ENCODE measurements at regions not wholly inside any gene's neighbourhood (a gene's known extent, or its start where the extent isn't known, plus 50 kb on each side); places are given as distances from the start of the nearest gene placed in this dataset.
"Not testable (repeated sequence)": the region's sequence is repeated elsewhere in the genome, so short reads cannot be mapped to it uniquely, and the experiment has no call there.

DNA sequence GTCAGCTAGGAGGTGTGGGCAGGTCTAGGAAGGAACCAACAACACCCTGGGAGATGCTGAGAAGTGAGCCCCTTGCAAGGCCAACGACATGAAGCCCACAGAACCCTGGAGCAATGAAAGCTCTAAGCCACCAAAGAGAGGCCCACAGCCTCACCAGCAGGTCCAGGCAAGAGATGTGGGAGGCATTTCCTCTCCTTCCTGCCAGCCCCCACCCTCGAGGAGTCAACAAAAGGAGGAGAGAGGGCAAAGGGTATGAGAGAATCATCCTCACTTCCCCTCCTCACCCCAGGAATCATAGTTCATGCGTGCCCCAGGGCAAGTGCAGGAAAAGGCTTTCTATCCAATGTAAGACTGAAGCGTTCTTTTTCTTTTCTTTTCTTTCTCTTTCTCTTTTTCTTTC, 195.8 kb downstream of the SHQ1 start:
- Mint-ChIP-seq H3K4me1 (ENCODE audit: low read depth) (peaks cover 4% of the 10 kb centered on the region), H3K9me3 (peaks cover 6% of the 10 kb centered on the region), H3K27me3 (ENCODE audit: low read depth) (peaks cover 3% of the 10 kb centered on the region), H3K27ac (no peak overlapping the region), H3K36me3 (ENCODE audit: low read depth) (no peaks in the 10 kb centered on the region), H3K4me3 (no peak overlapping the region)
- no peak for DNase-seq (ENCODE audit: low spot score)

DNA sequence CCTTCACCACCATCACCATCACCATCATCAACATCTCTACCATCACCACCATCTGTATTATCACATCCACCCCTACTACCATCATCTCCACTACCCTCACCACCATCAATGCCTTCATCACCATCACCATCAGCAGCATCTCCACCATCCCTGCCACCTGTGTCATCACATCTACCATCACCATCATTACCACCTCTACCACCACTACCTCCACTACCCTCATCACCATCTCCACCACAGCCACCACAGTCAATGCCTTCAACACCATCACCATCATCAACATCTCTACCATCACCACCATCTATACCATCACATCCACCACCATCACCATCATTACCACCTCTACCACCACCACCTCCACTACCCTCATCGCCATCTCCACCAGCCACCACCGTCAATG, 196.7 kb downstream of the SHQ1 start:
- H3K27ac Mint-ChIP-seq, result no peak overlapping the region
- H3K4me1 Mint-ChIP-seq (ENCODE audit: low read depth), result peaks cover 3% of the 10 kb centered on the region
- no peaks in the 10 kb centered on the region for H3K36me3 Mint-ChIP-seq (ENCODE audit: low read depth)
- no peak for DNase-seq (ENCODE audit: low spot score)
- peaks cover 6% of the 10 kb centered on the region for H3K9me3 Mint-ChIP-seq
- H3K4me3 Mint-ChIP-seq, result no peak overlapping the region
- peaks cover 3% of the 10 kb centered on the region for H3K27me3 Mint-ChIP-seq (ENCODE audit: low read depth)

DNA sequence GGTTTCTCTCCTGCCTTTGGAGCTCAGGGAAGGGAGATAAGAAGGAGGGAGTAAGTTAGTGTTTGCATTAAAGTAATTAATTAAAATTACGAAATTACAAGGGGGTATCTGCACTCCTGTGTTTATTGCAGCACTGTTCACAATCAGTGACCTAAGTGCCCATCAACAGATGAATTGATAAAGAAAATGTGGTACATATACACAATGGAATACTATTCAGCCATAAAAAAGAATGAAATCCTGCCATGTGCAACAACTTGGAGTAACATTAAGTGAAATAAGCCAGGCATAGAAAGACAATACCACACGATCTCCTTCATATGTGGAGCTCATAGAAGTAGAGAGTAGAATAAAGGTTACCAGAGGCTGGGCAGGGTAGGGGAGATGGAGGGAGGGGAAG, 202.0 kb downstream of the SHQ1 start:
- no peak overlapping the region for H3K27ac Mint-ChIP-seq
- no peak for DNase-seq (ENCODE audit: low spot score)
- peaks cover 3% of the 10 kb centered on the region for H3K4me1 Mint-ChIP-seq (ENCODE audit: low read depth)
- H3K36me3 Mint-ChIP-seq (ENCODE audit: low read depth), result no peaks in the 10 kb centered on the region
- H3K9me3 Mint-ChIP-seq, result peaks cover under 1% of the 10 kb centered on the region
- H3K27me3 Mint-ChIP-seq (ENCODE audit: low read depth), result no peaks in the 10 kb centered on the region
- no peak overlapping the region for H3K4me3 Mint-ChIP-seq

DNA sequence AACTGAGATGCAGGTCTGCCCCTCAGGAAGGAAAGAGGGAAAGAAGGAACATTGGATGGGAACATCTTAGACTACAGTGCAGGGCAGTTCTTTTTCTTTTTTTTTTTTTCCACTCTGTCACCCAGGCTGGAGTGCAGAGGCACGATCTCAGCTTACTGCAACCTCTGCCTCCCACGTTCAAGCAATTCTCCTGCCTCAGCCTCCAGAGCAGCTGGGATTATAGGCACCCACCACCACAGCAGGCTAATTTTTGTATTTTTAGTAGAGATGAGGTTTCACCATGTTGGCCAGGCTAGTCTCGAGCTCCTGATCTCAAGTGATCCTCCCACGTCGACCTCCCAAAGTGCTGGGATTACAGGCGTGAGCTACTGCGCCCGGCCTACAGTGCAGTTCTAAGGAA, 204.6 kb downstream of the SHQ1 start:
- not testable (repeated sequence) for H3K4me3 Mint-ChIP-seq; DNase-seq (ENCODE audit: low spot score); H3K4me1 Mint-ChIP-seq (ENCODE audit: low read depth); H3K27ac Mint-ChIP-seq; H3K27me3 Mint-ChIP-seq (ENCODE audit: low read depth); H3K9me3 Mint-ChIP-seq; H3K36me3 Mint-ChIP-seq (ENCODE audit: low read depth)

DNA sequence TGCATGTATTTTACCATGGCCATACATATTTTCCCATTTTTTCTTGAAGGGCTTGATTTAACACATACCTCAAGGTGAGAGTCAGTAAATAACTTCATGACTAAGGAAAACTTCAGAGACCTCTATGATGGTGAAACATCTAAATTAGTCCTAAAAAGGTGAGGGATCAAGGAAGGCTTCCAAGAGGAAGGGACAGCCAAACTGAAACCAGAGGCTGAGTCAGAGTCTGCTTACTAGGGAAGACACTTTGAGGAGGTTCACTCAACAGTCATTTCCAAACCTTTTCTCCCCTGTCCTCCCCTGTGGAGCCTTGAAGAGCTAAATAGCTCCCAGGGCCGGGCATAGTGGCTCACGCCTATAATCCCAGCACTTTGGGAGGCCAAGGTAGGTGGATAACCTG, 206.6 kb downstream of the SHQ1 start:
- Mint-ChIP-seq H3K9me3 (no peaks in the 10 kb centered on the region), H3K27ac (no peak overlapping the region), H3K36me3 (ENCODE audit: low read depth) (no peaks in the 10 kb centered on the region), H3K4me1 (ENCODE audit: low read depth) (peaks cover 11% of the 10 kb centered on the region), H3K4me3 (no peak overlapping the region), H3K27me3 (ENCODE audit: low read depth) (no peaks in the 10 kb centered on the region)
- DNase-seq (ENCODE audit: low spot score), result no peak

DNA sequence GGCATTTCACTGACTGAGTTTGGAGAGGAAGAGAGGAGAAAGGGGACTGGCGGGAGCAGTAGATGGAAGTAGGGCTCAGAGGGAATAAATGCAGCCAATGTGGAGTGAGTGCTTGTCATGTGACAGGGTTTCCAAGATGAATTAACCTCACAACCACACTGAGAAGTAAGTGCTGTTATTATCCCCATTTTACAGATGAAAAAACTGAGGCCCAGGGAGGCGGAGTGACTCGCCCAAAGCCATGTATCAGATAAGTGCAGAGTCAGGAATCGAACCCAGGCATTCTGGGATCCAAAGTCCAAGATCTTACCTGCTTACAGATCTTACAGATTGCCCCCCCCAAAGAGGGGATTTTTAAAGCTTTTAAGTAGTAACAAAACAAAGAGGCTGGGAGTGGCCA, 207.2 kb downstream of the SHQ1 start:
- H3K27ac Mint-ChIP-seq, result no peak overlapping the region
- no peaks in the 10 kb centered on the region for H3K36me3 Mint-ChIP-seq (ENCODE audit: low read depth)
- no peaks in the 10 kb centered on the region for H3K9me3 Mint-ChIP-seq
- peaks cover 11% of the 10 kb centered on the region for H3K4me1 Mint-ChIP-seq (ENCODE audit: low read depth)
- H3K27me3 Mint-ChIP-seq (ENCODE audit: low read depth), result no peaks in the 10 kb centered on the region
- no peak for DNase-seq (ENCODE audit: low spot score)
- H3K4me3 Mint-ChIP-seq, result no peak overlapping the region

DNA sequence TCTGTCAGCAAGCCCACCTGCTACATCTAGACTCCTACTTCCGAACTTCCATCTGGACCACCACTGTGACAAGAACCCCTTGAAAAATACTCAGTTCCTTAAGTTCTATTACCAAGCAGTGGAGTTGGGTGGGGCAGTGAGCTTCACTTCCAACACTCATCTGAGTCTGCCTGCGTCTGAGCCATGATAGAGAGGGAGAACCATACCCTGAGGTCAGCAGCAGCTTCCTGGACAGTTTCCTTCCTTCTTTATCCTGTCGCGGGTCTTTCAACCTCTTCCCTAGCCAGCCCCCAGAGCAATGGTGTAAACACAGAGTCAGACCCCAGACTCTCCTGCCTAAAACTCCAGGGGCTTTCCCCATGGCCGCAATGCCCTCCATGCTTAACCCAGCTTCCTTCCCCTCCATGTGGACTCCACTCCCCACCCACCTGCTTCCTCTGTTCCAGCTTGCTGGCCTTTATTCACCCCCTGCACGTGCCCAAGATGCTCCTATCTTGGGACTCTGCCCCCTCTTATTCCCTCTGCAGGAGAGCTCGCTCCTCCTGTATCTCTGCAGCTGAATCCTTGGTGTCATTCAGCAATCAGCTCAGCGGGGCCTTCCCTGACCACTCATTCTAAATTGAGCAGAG, 211.2 kb downstream of the SHQ1 start:
- H3K27me3 Mint-ChIP-seq (ENCODE audit: low read depth), result no peaks in the 10 kb centered on the region
- DNase-seq (ENCODE audit: low spot score), result no peak
- no peaks in the 10 kb centered on the region for H3K36me3 Mint-ChIP-seq (ENCODE audit: low read depth)
- H3K4me1 Mint-ChIP-seq (ENCODE audit: low read depth), result peaks cover 26% of the 10 kb centered on the region
- peaks cover 3% of the 10 kb centered on the region for H3K9me3 Mint-ChIP-seq
- no peak overlapping the region for H3K27ac Mint-ChIP-seq
- no peak overlapping the region for H3K4me3 Mint-ChIP-seq

DNA sequence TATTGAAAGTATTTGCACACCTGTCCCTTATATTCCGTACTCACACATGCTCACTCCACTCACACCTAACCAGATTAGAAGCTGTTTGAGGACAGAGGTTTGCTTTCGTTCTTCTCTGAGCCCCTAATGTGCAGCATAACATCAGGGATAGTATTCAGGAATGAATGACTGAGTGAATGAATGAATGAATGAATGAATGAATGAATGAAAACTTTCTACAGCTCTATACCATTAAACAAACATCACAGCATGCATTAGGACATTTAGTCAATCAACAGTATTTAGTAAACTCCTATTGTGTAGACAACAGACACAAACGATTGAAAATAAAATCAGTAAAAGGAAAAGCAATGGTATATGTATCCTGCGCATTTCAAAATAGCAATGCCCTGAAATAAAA, 212.7 kb downstream of the SHQ1 start:
- Mint-ChIP-seq H3K27me3 (ENCODE audit: low read depth) (no peaks in the 10 kb centered on the region), H3K4me3 (no peak overlapping the region), H3K36me3 (ENCODE audit: low read depth) (no peaks in the 10 kb centered on the region), H3K4me1 (ENCODE audit: low read depth) (peaks cover 23% of the 10 kb centered on the region), H3K27ac (no peak overlapping the region), H3K9me3 (peaks cover 7% of the 10 kb centered on the region)
- DNase-seq (ENCODE audit: low spot score), result no peak

DNA sequence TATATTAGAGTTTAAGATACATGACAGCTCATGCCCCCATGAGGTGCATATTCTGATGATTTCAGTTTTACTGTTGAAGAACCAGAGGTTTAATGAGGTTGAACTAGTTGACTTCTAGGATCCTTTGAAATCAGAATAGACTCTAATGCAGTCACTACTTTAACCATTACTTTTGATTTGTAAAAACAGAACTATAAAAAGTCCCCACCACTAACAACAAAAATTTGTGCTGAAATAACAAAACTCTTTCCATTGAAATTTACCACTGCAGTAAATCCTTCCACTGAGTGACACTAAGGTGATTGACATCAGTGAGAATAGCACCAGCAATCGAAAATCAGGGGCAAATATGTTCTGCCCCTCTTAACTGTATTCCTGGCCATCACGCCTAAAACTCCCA, 214.1 kb downstream of the SHQ1 start:
- Mint-ChIP-seq H3K27ac (peak overlapping the region; percentile 21), H3K9me3 (peaks cover 7% of the 10 kb centered on the region), H3K27me3 (ENCODE audit: low read depth) (no peaks in the 10 kb centered on the region), H3K4me1 (ENCODE audit: low read depth) (peaks cover 30% of the 10 kb centered on the region), H3K4me3 (no peak overlapping the region), H3K36me3 (ENCODE audit: low read depth) (no peaks in the 10 kb centered on the region)
- peak; percentile 21 for DNase-seq (ENCODE audit: low spot score)

DNA sequence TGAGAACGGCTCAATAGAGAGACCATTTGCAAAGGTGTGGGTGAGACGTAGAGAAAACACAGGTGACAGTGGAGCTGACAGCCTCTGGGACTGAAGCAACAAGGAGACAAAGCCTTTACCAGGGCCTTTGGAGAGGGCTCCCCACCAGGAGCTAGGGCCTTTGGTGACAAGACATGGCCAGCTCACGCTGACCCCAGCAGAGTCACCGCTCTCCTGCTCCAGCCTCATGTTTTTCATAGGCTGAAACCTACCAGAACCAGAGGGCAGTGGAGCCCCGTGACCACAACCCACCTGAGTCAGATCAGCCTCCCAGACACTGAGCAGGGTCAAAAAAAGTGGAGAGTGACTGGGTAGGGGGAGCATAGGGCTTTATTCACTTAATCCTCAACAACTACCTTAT, 214.7 kb downstream of the SHQ1 start:
- no peaks in the 10 kb centered on the region for H3K36me3 Mint-ChIP-seq (ENCODE audit: low read depth)
- H3K4me1 Mint-ChIP-seq (ENCODE audit: low read depth), result peaks cover 36% of the 10 kb centered on the region
- DNase-seq (ENCODE audit: low spot score), result peak; percentile 58
- H3K9me3 Mint-ChIP-seq, result peaks cover 7% of the 10 kb centered on the region
- no peaks in the 10 kb centered on the region for H3K27me3 Mint-ChIP-seq (ENCODE audit: low read depth)
- H3K4me3 Mint-ChIP-seq, result no peak overlapping the region
- H3K27ac Mint-ChIP-seq, result peak overlapping the region; percentile 19

DNA sequence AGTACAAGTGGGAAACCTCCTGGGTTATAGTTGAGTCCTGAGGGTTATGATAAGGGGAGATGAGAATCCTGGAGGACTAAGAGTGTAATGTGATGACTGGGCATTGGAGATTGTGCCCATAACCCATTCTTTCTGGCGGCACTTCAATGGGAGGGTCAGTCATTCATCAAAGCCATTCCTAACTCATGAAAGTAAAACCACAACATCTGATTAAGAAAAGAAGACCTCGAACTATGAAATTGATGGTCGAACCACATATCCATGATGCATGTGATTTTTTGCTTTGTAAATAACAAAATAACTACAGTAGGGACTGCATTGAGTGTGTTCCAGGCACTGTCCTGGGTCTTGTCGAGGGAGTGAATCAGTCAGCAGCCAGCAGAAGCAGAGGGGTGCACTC, 215.1 kb downstream of the SHQ1 start:
- Mint-ChIP-seq H3K36me3 (ENCODE audit: low read depth) (no peaks in the 10 kb centered on the region), H3K9me3 (peaks cover 7% of the 10 kb centered on the region), H3K27me3 (ENCODE audit: low read depth) (no peaks in the 10 kb centered on the region), H3K27ac (peak overlapping the region; percentile 19), H3K4me1 (ENCODE audit: low read depth) (peaks cover 40% of the 10 kb centered on the region), H3K4me3 (no peak overlapping the region)
- no peak for DNase-seq (ENCODE audit: low spot score)

DNA sequence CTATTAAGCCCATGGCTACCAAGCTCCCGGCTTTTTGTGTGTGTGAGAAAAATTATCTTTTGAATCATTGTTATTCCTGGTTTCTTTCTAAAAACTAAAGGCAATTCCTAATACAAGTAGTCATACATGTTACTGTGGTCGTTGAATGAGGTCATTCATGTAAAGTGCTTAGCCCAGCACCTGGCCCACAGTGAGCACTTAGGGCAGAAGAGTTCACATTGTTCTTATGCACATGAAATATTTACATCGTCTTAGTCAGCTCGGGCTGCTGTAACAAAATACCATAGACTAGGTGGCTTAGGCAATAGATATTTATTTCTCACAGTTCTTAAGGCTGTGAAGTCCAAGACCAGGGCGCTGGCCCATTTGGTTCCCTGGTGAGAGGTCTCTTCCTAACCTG, 216.1 kb downstream of the SHQ1 start:
- Mint-ChIP-seq H3K36me3 (ENCODE audit: low read depth) (no peaks in the 10 kb centered on the region), H3K4me3 (no peak overlapping the region), H3K27me3 (ENCODE audit: low read depth) (no peaks in the 10 kb centered on the region), H3K27ac (no peak overlapping the region), H3K4me1 (ENCODE audit: low read depth) (peaks cover 44% of the 10 kb centered on the region), H3K9me3 (peaks cover 7% of the 10 kb centered on the region)
- no peak for DNase-seq (ENCODE audit: low spot score)

DNA sequence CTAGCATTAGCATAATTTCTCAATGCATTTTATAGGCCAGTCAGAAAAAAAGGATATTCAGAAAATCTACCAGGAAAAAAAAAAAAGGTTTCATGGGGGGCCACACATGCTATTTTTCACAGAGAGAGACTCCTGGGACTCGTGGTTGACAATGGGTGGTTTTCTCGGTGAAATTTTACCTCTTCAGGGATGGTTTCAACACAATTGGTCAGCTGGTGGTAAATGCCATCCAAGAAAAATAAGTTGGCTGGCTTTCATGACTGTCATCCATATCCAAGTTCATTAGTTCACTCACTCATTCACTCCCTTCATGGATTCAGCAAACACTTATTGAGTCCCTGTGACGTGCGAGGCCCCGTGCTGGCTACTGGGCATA, 217.3 kb downstream of the SHQ1 start:
- Mint-ChIP-seq H3K4me3 (no peak overlapping the region), H3K4me1 (ENCODE audit: low read depth) (peaks cover 45% of the 10 kb centered on the region), H3K27ac (no peak overlapping the region)

DNA sequence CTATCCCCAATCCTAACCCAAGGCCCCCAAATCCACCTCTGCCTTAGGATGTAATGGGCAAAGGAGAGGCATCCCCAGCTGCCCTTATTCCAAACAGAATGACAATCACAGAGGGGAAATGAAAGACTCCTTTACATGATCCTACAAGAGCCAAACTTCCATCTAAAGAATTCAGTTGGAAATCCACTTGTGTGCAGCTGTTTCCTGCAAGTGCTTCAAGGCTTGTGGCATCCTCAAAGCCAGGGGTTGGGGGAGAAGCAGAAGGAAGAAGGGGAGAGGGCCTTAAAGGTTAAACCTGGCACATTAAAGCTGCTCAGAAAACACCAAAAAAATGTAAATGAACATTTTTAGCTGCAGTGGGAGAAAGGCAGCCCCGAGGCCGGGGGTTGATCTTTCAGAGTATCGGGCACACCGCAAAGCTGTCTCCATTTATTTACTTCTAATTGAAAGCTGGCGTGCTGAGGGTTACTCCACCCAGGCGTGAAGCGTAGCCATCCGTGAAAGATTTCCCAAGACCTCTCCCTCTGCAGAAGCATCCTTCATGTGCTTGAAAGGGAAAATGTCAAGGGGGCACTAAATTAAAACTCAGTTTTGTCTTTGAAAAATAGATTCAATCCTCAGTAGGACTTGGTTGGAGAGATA, 217.8 kb downstream of the SHQ1 start:
- Mint-ChIP-seq H3K4me1 (ENCODE audit: low read depth) (peaks cover 49% of the 10 kb centered on the region), H3K36me3 (ENCODE audit: low read depth) (no peaks in the 10 kb centered on the region), H3K4me3 (no peak overlapping the region), H3K9me3 (peaks cover 7% of the 10 kb centered on the region), H3K27me3 (ENCODE audit: low read depth) (no peaks in the 10 kb centered on the region), H3K27ac (peak overlapping the region; percentile 33)
- DNase-seq (ENCODE audit: low spot score), result no peak

More for the DNA sequence above, 217.3 kb downstream of the SHQ1 start:
- no peak for DNase-seq (ENCODE audit: low spot score)
- H3K27me3 Mint-ChIP-seq (ENCODE audit: low read depth), result no peaks in the 10 kb centered on the region
- H3K36me3 Mint-ChIP-seq (ENCODE audit: low read depth), result no peaks in the 10 kb centered on the region
- peaks cover 7% of the 10 kb centered on the region for H3K9me3 Mint-ChIP-seq

DNA sequence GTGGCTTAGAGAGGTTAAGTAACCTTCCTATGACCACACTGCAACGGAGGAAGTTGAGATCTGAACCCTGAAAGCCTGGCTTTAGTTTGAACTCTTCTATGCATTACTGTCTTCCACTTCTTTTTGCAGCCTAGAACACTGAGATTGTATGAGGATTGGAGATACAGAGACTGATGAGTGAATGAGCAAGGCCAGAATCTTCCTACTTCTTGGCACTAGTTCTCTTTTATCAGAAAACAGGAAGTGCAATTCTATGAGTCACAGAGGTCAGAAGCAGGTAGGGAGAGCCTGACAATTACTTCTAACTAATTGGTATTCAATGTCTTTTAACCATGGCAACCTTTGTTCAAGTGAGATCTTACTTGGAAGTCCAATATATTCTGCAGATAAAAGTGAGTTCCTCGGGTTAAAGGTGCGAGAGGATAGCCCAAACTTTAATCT, 219.0 kb downstream of the SHQ1 start:
- Mint-ChIP-seq H3K27ac (peak overlapping the region; percentile 84), H3K9me3 (peaks cover 7% of the 10 kb centered on the region), H3K4me1 (ENCODE audit: low read depth) (peaks cover 46% of the 10 kb centered on the region), H3K4me3 (peak overlapping the region; percentile 53), H3K27me3 (ENCODE audit: low read depth) (no peaks in the 10 kb centered on the region), H3K36me3 (ENCODE audit: low read depth) (no peaks in the 10 kb centered on the region)
- peak; percentile 18 for DNase-seq (ENCODE audit: low spot score)
